MCF 10A (cell line): ENCODE measurements at regions not wholly inside any gene's neighbourhood (a gene's known extent, or its start where the extent isn't known, plus 50 kb on each side); places are given as distances from the start of the nearest gene placed in this dataset.

Experiments
- BruUV-seq: library from RNA; stranded (reverse); fragments of 400-500 nt; replicated peaks from 2 replicates; lab custom pipeline; 2021; lab: Mats Ljungman, UMichigan
- CTCF ChIA-PET: fragments of 300-600 bp; sonication (Branson Sonifier 250); formaldehyde crosslinking; extraction: SDS; loops from one replicate; lab custom pipeline; 2021; ENCODE audit warnings: antibody characterized with exemption, inconsistent platforms; lab: Yijun Ruan, JAX
- POLR2A ChIA-PET: fragments of 300-600, 350-650 bp; sonication (Branson Sonifier 250); formaldehyde crosslinking; extraction: SDS; loops from one replicate; lab custom pipeline; 2020; ENCODE audit warnings: antibody characterized with exemption, inconsistent platforms; lab: Yijun Ruan, JAX
- DNase-seq: peaks from one replicate; pipeline ENCODE4 v3.0.0-alpha.2; 2018; ENCODE audit not compliant: unreplicated experiment
- H3K27ac Mint-ChIP-seq: one replicate; pipeline ENCODE4 v1.8.0; 2022; ENCODE audit warnings: mild to moderate bottlenecking, low read depth, mixed read lengths; ENCODE audit not compliant: unreplicated experiment
- H3K27me3 Mint-ChIP-seq: one replicate; pipeline ENCODE4 v1.8.0; 2022; ENCODE audit warnings: mixed read lengths; ENCODE audit not compliant: insufficient read depth, unreplicated experiment
- H3K36me3 Mint-ChIP-seq: one replicate; pipeline ENCODE4 v1.8.0; 2022; ENCODE audit warnings: mild to moderate bottlenecking, moderate library complexity, mixed read lengths; ENCODE audit not compliant: insufficient read depth, unreplicated experiment
- H3K4me1 Mint-ChIP-seq: one replicate; pipeline ENCODE4 v1.8.0; 2022; ENCODE audit warnings: mixed read lengths; ENCODE audit not compliant: insufficient read depth, unreplicated experiment
- H3K4me3 Mint-ChIP-seq: one replicate; pipeline ENCODE4 v1.8.0; 2022; ENCODE audit warnings: mild to moderate bottlenecking, moderate library complexity, mixed read lengths; ENCODE audit not compliant: unreplicated experiment
- H3K9me3 Mint-ChIP-seq: one replicate; pipeline ENCODE4 v1.8.0; 2022; ENCODE audit warnings: mixed read lengths; ENCODE audit not compliant: unreplicated experiment
- intact Hi-C: fragments of 100-400 bp; cut with micrococcal nuclease; formaldehyde crosslinking; loops from 2 replicates; pipeline ENCODE4 v1.14.1; 2022
- TF ChIP-seq, protein P1 (sequence below): fragments of 200-600 bp; IDR thresholded peaks from one replicate; pipeline ENCODE4 v1.8.0; 2022; ENCODE audit warnings: antibody characterized with exemption, mild to moderate bottlenecking; ENCODE audit not compliant: unreplicated experiment

DNA sequence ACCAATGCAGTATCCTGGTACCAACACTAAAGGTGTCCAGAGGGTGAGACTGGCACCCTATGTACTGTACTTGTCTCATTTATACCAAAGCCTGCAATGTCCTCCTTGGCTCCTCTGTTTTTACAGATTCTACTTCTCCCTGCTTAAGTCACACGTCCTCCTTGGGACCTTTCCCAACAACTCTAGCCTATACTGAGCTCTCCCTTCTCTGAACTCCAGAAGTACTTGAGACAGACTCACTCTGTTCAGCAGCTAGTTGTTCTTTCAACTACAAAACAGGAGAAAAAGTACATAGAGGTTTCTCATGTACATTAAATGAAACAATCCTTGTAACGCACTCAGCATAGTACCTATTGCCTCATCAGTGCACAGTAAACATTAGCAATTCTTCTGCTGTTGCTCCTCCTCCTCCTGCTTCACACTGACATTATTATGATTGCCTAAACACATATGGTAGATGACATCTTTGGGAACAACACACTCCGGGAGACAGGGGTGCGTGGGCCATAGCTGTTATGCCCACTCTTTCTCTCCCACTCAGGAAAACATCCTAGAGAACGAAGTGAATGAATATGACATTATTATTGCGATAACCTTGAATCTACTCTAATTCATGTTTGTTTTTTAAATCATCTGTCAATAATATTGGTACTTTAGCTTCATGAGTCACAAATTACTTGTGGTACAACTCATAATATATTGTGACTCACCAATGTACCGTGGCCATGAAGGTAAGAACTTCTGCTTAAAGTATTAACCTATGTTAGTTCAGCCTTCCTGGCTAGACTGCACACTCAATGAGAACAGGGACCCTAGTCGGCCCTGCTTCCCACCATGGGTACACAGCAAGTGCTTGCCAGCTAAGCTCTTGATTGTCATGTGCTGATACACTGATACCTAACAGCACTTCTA is 180.3 kb upstream of the ADRA1B start:
- intact Hi-C loops = loop anchor here (10.0 kb wide), 1 partner anchor 221 kb away; no protein-coding TSS in a partner anchor
- peak overlapping the region; percentile 1 for H3K27ac Mint-ChIP-seq
- peak; percentile 73 for DNase-seq
- no peaks in the 10 kb centered on the region for H3K27me3 Mint-ChIP-seq
- H3K4me3 Mint-ChIP-seq = peak overlapping the region; percentile 2
- ChIA-PET CTCF (interaction anchor here (0.6 to 2.5 kb wide), 5 partner anchors 9 to 471 kb away, joined by 3 to 9 read pairs (median 3); no protein-coding TSS in a partner anchor), POLR2A (interaction anchor here (0.6 to 1.4 kb wide), 9 partner anchors 8 to 1574 kb away, joined by 3 to 6 read pairs (median 3); no protein-coding TSS in a partner anchor)
- H3K36me3 Mint-ChIP-seq = no peaks in the 10 kb centered on the region
- TF ChIP-seq, protein P1, sequence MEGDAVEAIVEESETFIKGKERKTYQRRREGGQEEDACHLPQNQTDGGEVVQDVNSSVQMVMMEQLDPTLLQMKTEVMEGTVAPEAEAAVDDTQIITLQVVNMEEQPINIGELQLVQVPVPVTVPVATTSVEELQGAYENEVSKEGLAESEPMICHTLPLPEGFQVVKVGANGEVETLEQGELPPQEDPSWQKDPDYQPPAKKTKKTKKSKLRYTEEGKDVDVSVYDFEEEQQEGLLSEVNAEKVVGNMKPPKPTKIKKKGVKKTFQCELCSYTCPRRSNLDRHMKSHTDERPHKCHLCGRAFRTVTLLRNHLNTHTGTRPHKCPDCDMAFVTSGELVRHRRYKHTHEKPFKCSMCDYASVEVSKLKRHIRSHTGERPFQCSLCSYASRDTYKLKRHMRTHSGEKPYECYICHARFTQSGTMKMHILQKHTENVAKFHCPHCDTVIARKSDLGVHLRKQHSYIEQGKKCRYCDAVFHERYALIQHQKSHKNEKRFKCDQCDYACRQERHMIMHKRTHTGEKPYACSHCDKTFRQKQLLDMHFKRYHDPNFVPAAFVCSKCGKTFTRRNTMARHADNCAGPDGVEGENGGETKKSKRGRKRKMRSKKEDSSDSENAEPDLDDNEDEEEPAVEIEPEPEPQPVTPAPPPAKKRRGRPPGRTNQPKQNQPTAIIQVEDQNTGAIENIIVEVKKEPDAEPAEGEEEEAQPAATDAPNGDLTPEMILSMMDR = no peak
- BruUV-seq = no TSS peak
- H3K4me1 Mint-ChIP-seq = peaks cover 9% of the 10 kb centered on the region
- H3K9me3 Mint-ChIP-seq = no peaks in the 10 kb centered on the region

DNA sequence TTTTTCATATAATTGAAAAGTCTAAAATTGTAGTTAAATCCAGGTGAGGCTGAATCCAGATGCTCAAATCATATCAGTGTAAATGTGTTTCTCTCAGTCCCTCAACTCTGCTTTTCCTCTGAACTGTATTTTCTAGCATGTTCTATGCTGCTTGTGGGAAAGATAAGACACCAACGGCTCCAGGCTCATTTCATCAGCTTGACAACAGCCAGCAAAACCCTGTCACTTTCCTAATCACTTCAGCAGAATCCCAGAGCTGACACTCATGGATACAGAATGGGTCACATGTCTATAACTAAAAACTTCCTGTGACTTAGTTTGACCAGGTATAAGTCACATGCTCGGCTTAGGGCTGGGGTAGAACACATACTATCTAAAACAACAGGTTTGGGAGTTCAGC is 179.4 kb upstream of the ADRA1B start:
- no peak for DNase-seq
- Mint-ChIP-seq H3K4me1 (peaks cover 9% of the 10 kb centered on the region), H3K36me3 (no peaks in the 10 kb centered on the region), H3K4me3 (no peak overlapping the region), H3K27ac (peak overlapping the region; percentile 1), H3K27me3 (no peaks in the 10 kb centered on the region), H3K9me3 (no peaks in the 10 kb centered on the region)
- TF ChIP-seq, protein P1 = no peak
- no TSS peak for BruUV-seq
- POLR2A ChIA-PET = interaction anchor here (0.6 to 1.4 kb wide), 2 partner anchors 8 to 10 kb away, joined by 3 read pairs; no protein-coding TSS in a partner anchor
- intact Hi-C loops = loop anchor here (10.0 kb wide), 1 partner anchor 222 kb away; no protein-coding TSS in a partner anchor
- CTCF ChIA-PET = interaction anchor here (1.0 to 2.5 kb wide), 2 partner anchors 204 to 250 kb away, joined by 3 to 9 read pairs; no protein-coding TSS in a partner anchor

GRCh38 chr5:159737263-159737662 is 179.0 kb upstream of the ADRA1B start:
- POLR2A ChIA-PET = interaction anchor here (0.6 kb wide), 1 partner anchor 9 kb away, joined by 3 read pairs; no protein-coding TSS in a partner anchor
- TF ChIP-seq, protein P1 = no peak
- no peaks in the 10 kb centered on the region for H3K36me3 Mint-ChIP-seq
- BruUV-seq = no TSS peak
- CTCF ChIA-PET = interaction anchor here (1.0 to 2.5 kb wide), 2 partner anchors 205 to 250 kb away, joined by 3 to 9 read pairs; no protein-coding TSS in a partner anchor
- H3K4me3 Mint-ChIP-seq = no peak overlapping the region
- peaks cover 9% of the 10 kb centered on the region for H3K4me1 Mint-ChIP-seq
- H3K27me3 Mint-ChIP-seq = no peaks in the 10 kb centered on the region
- peak overlapping the region; percentile 1 for H3K27ac Mint-ChIP-seq
- intact Hi-C loops = loop anchor here (10.0 kb wide), 1 partner anchor 222 kb away; no protein-coding TSS in a partner anchor
- no peak for DNase-seq
- H3K9me3 Mint-ChIP-seq = no peaks in the 10 kb centered on the region

DNA sequence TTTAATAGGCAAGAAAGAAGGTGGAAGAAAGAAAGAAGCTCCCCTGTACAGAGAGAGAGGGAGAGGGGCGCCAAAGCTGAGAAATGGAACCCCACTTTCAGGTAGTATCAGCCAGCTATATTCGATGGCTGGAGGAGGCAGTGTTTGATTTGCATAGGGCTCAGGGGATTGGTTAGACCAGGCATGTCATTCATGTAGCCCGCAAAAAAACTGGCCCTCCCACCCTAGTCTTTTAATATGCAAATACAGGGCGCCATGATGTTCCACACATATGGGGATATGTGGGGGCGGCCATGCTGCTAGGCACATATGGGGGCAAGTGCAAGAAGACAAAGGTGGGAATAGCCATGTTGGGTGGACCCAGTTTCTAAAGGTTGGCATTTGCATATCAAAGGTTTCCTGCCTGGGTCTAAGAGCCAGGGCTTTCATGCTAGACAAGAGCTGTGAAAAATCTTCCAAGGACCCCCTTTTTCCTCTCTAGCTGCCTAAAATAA is 174.4 kb upstream of the ADRA1B start:
- intact Hi-C loops = no loop called here
- Mint-ChIP-seq H3K4me1 (no peaks in the 10 kb centered on the region), H3K36me3 (no peaks in the 10 kb centered on the region), H3K27ac (no peak overlapping the region), H3K4me3 (no peak overlapping the region), H3K27me3 (no peaks in the 10 kb centered on the region), H3K9me3 (no peaks in the 10 kb centered on the region)
- BruUV-seq = no TSS peak
- TF ChIP-seq, protein P1 = no peak
- DNase-seq = no peak
- CTCF ChIA-PET = interaction anchor here (0.6 to 0.7 kb wide), 3 partner anchors 16 to 161 kb away, joined by 3 to 4 read pairs (median 3); no protein-coding TSS in a partner anchor
- POLR2A ChIA-PET = interaction anchor here (0.6 kb wide), 1 partner anchor 356 kb away, joined by 3 read pairs; no protein-coding TSS in a partner anchor
